ENCODE measurements at regions not wholly inside any gene's neighbourhood (a gene's known extent, or its start where the extent isn't known, plus 50 kb on each side); places are given as distances from the start of the nearest gene placed in this dataset.

DNA sequence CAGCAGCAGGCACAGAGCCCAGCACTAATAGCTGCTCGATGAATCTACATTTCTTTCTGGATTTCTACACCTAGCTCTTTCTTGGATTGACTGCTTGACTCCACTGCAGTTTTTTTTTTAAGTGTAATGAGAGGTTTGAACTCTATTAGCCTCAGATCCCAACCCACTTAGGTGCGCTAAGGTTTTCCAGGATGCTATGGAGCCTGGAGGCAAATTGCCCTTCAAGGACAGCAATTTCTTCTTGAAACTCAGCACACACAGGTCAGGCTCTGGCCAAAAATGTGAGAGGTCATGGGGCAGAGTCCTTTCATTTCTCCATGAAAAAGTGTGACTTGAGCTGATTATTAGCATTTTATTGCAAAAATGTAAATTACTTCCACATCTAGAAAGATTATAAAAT is 52.3 kb upstream of the TIAM2 start:
- no peak for DNase-seq (ENCODE audit: low read depth)
- TF ChIP-seq, protein P1, sequence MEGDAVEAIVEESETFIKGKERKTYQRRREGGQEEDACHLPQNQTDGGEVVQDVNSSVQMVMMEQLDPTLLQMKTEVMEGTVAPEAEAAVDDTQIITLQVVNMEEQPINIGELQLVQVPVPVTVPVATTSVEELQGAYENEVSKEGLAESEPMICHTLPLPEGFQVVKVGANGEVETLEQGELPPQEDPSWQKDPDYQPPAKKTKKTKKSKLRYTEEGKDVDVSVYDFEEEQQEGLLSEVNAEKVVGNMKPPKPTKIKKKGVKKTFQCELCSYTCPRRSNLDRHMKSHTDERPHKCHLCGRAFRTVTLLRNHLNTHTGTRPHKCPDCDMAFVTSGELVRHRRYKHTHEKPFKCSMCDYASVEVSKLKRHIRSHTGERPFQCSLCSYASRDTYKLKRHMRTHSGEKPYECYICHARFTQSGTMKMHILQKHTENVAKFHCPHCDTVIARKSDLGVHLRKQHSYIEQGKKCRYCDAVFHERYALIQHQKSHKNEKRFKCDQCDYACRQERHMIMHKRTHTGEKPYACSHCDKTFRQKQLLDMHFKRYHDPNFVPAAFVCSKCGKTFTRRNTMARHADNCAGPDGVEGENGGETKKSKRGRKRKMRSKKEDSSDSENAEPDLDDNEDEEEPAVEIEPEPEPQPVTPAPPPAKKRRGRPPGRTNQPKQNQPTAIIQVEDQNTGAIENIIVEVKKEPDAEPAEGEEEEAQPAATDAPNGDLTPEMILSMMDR (conservative IDR thresholded peaks at IDR 0.05; ENCODE audit: low read depth, low read length) = no peak
- no peak overlapping the region for H3K4me3 ChIP-seq (ENCODE audit: low read depth, low read length)

DNA sequence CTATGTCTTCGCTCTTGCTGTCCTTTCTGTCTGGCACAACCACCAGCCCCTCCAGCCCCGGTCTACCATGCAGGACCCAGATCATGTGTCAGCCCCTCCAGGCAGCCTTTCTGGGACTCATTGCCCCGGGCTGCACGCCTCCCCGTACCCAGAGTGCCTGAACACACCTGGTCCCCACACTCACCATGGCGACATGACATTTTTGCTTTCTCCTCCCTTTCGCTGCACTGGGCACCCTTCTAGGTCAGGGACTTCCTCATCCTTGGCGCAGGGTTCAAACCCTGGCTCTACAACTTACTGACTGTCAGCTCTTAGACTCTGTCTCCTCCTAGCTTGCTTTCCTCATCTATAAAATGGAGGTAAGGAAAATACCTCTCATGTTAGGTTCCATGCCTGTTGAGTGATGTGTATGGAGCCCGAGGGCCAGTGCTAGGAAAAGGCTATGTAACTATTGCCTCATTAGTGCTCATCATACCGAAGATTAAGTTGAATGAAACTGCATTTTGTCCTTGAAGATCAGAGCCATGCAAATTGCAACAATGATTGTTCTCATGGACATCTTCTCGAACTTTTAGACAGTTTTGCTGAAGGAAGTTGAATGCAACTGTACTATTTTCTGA is 49.7 kb upstream of the TIAM2 start:
- DNase-seq (ENCODE audit: low read depth) = no peak
- TF ChIP-seq, protein P1 (conservative IDR thresholded peaks at IDR 0.05; ENCODE audit: low read depth, low read length) = no peak
- H3K4me3 ChIP-seq (ENCODE audit: low read depth, low read length) = no peak overlapping the region
